Suprapubic skin (tissue), 4 donors: ENCODE measurements at regions not wholly inside any gene's neighbourhood (a gene's known extent, or its start where the extent isn't known, plus 50 kb on each side); places are given as distances from the start of the nearest gene placed in this dataset.

Experiments
- DNase-seq, 2 donors: peaks; one replicate each; pipeline ENCODE4 v3.0.0-alpha.2; 2019; ENCODE audit warnings: low spot score in 2 of 2
- H3K27ac ChIP-seq: fragments of 200-600 bp; sonication (generic); one replicate; pipeline ENCODE4 v1.5.1; 2019
- H3K27me3 ChIP-seq: fragments of 200-600 bp; sonication (generic); one replicate; pipeline ENCODE4 v1.5.1; 2019
- H3K36me3 ChIP-seq: fragments of 200-600 bp; sonication (generic); one replicate; pipeline ENCODE4 v1.5.1; 2019
- H3K4me1 ChIP-seq: fragments of 200-600 bp; sonication (generic); one replicate; pipeline ENCODE4 v1.5.1; 2019
- H3K4me3 ChIP-seq: fragments of 200-600 bp; sonication (generic); one replicate; pipeline ENCODE4 v1.5.1; 2019; ENCODE audit warnings: mild to moderate bottlenecking
- H3K9me3 ChIP-seq: fragments of 200-600 bp; sonication (generic); one replicate; pipeline ENCODE4 v1.5.1; 2019
- CTCF ChIP-seq, 2 donors: fragments of 200-600 bp in 1 of 2; fragments of 450-650 bp in 1 of 2; sonication (generic) in 1 of 2; IDR thresholded peaks; one replicate each; pipeline ENCODE4 v1.5.1; 2016 to 2019; ENCODE audit warnings: antibody characterized with exemption in 2 of 2, mild to moderate bottlenecking in 1 of 2, moderate library complexity in 1 of 2
- EP300 ChIP-seq: sonication (generic); formaldehyde crosslinking; IDR thresholded peaks from one replicate; pipeline ENCODE4 v1.6.1; 2017; ENCODE audit warnings: antibody characterized with exemption
- POLR2A ChIP-seq, 2 donors: fragments of 450-650 bp; IDR thresholded peaks; one replicate each; pipeline ENCODE4 v1.6.1; 2017; ENCODE audit warnings: antibody characterized with exemption in 2 of 2, mild to moderate bottlenecking in 2 of 2, moderate library complexity in 2 of 2
- POLR2AphosphoS5 ChIP-seq, 3 donors: sonication (generic); formaldehyde crosslinking; IDR thresholded peaks; one replicate each; pipeline ENCODE4 v1.6.1; 2017; ENCODE audit warnings: antibody characterized with exemption in 3 of 3
- WGBS: methylation state at CpG from one replicate; pipeline ENCODE4 v1.1.5; 2018; 5-methylcytosine and 5-hydroxymethylcytosine counted together

DNA sequence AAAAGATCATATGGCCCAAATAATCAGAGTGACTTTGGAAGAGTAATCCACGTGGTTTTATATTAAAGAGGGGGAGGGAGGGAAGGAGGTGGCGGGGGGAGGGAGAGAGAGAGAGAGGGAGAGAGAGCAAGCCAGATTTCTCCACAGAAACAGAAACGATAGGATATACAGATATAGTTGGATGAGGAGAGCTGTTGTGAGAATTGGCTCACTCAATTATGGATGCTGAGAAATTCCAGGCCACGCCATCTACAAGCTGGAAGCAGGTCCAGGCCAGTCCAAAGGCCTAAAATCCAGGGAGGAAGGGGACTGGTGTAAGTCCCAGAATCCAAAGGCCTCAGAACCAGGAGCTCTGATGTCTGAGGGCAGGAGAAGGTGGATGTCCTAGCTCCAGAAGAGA, 75.5 kb downstream of the CXCL12 start:
- Histone ChIP-seq H3K9me3 (no peaks in the 10 kb centered on the region), H3K27me3 (peaks cover 5% of the 10 kb centered on the region), H3K4me1 (peaks cover 12% of the 10 kb centered on the region), H3K36me3 (no peaks in the 10 kb centered on the region), H3K4me3 (no peak overlapping the region), H3K27ac (no peak overlapping the region)
- TF ChIP-seq CTCF (IDR thresholded peaks at IDR 0.05) (no peak), POLR2A (IDR thresholded peaks at IDR 0.05) (no peak), EP300 (no peak), POLR2AphosphoS5 (IDR thresholded peaks at IDR 0.05) (no peak)
- 58% methylated on average over 4 of the region's 4 CpGs for WGBS
- DNase-seq, result no peak

- Histone ChIP-seq H3K9me3 (no peaks in the 10 kb centered on the region), H3K36me3 (no peaks in the 10 kb centered on the region), H3K4me1 (peaks cover 12% of the 10 kb centered on the region), H3K27ac (no peak overlapping the region), H3K27me3 (peaks cover 5% of the 10 kb centered on the region), H3K4me3 (no peak overlapping the region)
- TF ChIP-seq EP300 (no peak), POLR2AphosphoS5 (IDR thresholded peaks at IDR 0.05) (no peak), POLR2A (IDR thresholded peaks at IDR 0.05) (no peak), CTCF (IDR thresholded peaks at IDR 0.05) (no peak)
- no peak for DNase-seq
- 79% methylated on average over 4 of the region's 4 CpGs for WGBS
Measured at GRCh38 chr10:44308935-44309334, 76.0 kb downstream of the CXCL12 start.

DNA sequence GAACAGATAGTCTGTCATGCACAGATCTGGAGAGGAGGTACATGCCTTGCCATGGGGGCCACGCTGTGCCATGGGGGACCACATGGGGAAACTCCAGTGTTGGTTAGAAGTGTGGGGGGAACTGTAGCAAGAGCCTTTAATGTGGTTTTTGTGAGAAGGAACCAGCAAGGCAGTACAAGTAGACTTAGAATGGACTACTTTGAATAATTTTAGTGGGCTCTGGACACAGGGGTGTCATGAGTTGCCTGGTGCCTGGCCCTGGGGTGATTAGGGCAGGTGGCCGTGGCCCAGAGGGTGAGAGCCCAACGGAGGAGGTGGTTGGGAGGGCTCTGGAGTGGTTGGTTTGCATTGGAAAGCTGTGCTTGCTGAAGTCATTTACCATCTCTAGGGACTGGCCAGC, 77.2 kb downstream of the CXCL12 start:
- TF ChIP-seq EP300, result no peak
- no peak for TF ChIP-seq POLR2A (IDR thresholded peaks at IDR 0.05)
- no peak for TF ChIP-seq POLR2AphosphoS5 (IDR thresholded peaks at IDR 0.05)
- TF ChIP-seq CTCF (IDR thresholded peaks at IDR 0.05), result no peak
- H3K27me3 ChIP-seq, result peaks cover 5% of the 10 kb centered on the region
- peaks cover 12% of the 10 kb centered on the region for H3K4me1 ChIP-seq
- H3K27ac ChIP-seq, result no peak overlapping the region
- H3K36me3 ChIP-seq, result no peaks in the 10 kb centered on the region
- H3K4me3 ChIP-seq, result no peak overlapping the region
- H3K9me3 ChIP-seq, result no peaks in the 10 kb centered on the region
- 84% methylated on average over 3 of the region's 3 CpGs for WGBS
- DNase-seq, result no peak

GRCh38 chr10:44306762-44307161, 78.1 kb downstream of the CXCL12 start:
- Histone ChIP-seq H3K36me3 (no peaks in the 10 kb centered on the region), H3K9me3 (no peaks in the 10 kb centered on the region), H3K27me3 (peaks cover 5% of the 10 kb centered on the region), H3K27ac (no peak overlapping the region), H3K4me3 (no peak overlapping the region), H3K4me1 (peaks cover 12% of the 10 kb centered on the region)
- TF ChIP-seq EP300 (no peak), CTCF (IDR thresholded peaks at IDR 0.05) (no peak), POLR2AphosphoS5 (IDR thresholded peaks at IDR 0.05) (no peak), POLR2A (IDR thresholded peaks at IDR 0.05) (no peak)
- whole genome bisulfite sequencing, result 84% methylated on average over 2 of the region's 2 CpGs
- no peak for DNase-seq

DNA sequence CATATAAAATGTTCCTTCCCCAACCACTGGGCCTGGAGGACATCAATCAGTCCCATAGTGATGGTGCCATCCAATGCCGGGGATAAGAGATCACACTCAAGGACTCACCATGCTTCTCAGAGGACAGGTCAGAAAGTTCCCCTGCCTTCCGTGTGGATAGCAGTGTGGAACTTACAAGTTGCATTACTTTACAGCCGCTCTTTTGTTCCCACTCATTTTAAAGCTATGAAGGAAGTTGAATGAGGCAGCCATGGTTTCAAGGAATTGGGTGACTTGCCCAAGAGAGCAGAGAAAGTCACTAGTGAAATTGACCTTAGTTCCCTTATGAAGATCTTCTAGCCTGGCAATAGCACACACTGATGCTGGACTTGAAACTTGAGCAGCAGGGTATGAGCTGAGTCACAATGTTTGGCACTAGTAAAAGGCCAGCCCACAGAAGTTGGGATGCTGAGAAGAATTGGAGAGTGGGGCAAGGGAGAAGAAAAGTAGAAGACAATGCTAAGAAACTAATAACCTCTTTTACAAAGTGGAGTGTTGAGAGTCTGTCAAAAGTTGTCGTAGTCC, 78.7 kb downstream of the CXCL12 start:
- no peak for DNase-seq
- WGBS, result 41% methylated on average over 4 of the region's 4 CpGs
- Histone ChIP-seq H3K36me3 (no peaks in the 10 kb centered on the region), H3K27ac (no peak overlapping the region), H3K4me1 (peaks cover 12% of the 10 kb centered on the region), H3K27me3 (peaks cover 5% of the 10 kb centered on the region), H3K4me3 (no peak overlapping the region), H3K9me3 (no peaks in the 10 kb centered on the region)
- TF ChIP-seq EP300, result no peak
- TF ChIP-seq POLR2A (IDR thresholded peaks at IDR 0.05), result no peak
